Neural progenitor cell (in vitro differentiated cells): ENCODE measurements at regions not wholly inside any gene's neighbourhood (a gene's known extent, or its start where the extent isn't known, plus 50 kb on each side); places are given as distances from the start of the nearest gene placed in this dataset.

ENCODE experiments used
- DNase-seq: peaks from one replicate; pipeline ENCODE4 v3.0.0-alpha.2; 2016; ENCODE audit warnings: low spot score
- H2AFZ ChIP-seq: fragments of 200-600 bp; sonication (generic); replicated peaks from 2 replicates; pipeline ENCODE4 v1.6.1; 2016; ENCODE audit warnings: antibody characterized with exemption
- H3F3A ChIP-seq: fragments of 200-600 bp; sonication (generic); 2 replicates; pipeline ENCODE4 v1.6.1; 2016; ENCODE audit warnings: antibody characterized with exemption, low read depth
- H3K27ac ChIP-seq: fragments of 200-600 bp; sonication (generic); 2 replicates; pipeline ENCODE4 v1.5.1; 2016; ENCODE audit warnings: mild to moderate bottlenecking
- H3K27me3 ChIP-seq: fragments of 200-600 bp; sonication (generic); 2 replicates; pipeline ENCODE4 v1.6.1; 2016; ENCODE audit warnings: mild to moderate bottlenecking, moderate library complexity
- H3K36me3 ChIP-seq: fragments of 200-600 bp; sonication (generic); 2 replicates; pipeline ENCODE4 v1.5.1; 2016
- H3K4me1 ChIP-seq: fragments of 200-600 bp; sonication (generic); 2 replicates; pipeline ENCODE4 v1.6.1; 2016; ENCODE audit warnings: mixed run types
- H3K4me2 ChIP-seq: fragments of 200-600 bp; sonication (generic); 2 replicates; pipeline ENCODE4 v1.6.1; 2016
- H3K4me3 ChIP-seq: fragments of 200-600 bp; sonication (generic); 2 replicates; pipeline ENCODE4 v1.5.1; 2016
- H3K79me2 ChIP-seq: fragments of 200-600 bp; sonication (generic); 2 replicates; pipeline ENCODE4 v1.6.1; 2016; ENCODE audit warnings: low read depth
- H3K9ac ChIP-seq: fragments of 200-600 bp; sonication (generic); 2 replicates; pipeline ENCODE4 v1.6.1; 2016
- H3K9me3 ChIP-seq: fragments of 200-600 bp; sonication (generic); 2 replicates; pipeline ENCODE4 v1.5.1; 2016; ENCODE audit warnings: low read depth
- H4K20me1 ChIP-seq: fragments of 200-600 bp; sonication (generic); 2 replicates; pipeline ENCODE4 v1.6.1; 2016; ENCODE audit warnings: low read depth
- H3K27ac Mint-ChIP-seq: 3 replicates; pipeline ENCODE4 v1.8.0; 2021; ENCODE audit warnings: mixed read lengths
- H3K27me3 Mint-ChIP-seq: 2 replicates; pipeline ENCODE4 v1.8.0; 2022; ENCODE audit warnings: low read depth, mild to moderate bottlenecking, inconsistent platforms, moderate library complexity, mixed read lengths; ENCODE audit not compliant: insufficient read depth
- H3K36me3 Mint-ChIP-seq: 3 replicates; pipeline ENCODE4 v1.8.0; 2021; ENCODE audit warnings: mixed read lengths
- H3K4me1 Mint-ChIP-seq: 3 replicates; pipeline ENCODE4 v1.8.0; 2021; ENCODE audit warnings: mixed read lengths
- H3K4me3 Mint-ChIP-seq: 3 replicates; pipeline ENCODE4 v1.8.0; 2021; ENCODE audit warnings: mild to moderate bottlenecking, moderate library complexity, mixed read lengths
- H3K9me3 Mint-ChIP-seq: 3 replicates; pipeline ENCODE4 v1.8.0; 2020; ENCODE audit warnings: mixed read lengths
- EZH2 ChIP-seq: fragments of 200-600 bp; sonication (generic); IDR thresholded peaks from 2 replicates; pipeline ENCODE4 v1.6.1; 2017; ENCODE audit warnings: antibody characterized with exemption, mild to moderate bottlenecking, moderate library complexity
- EZH2phosphoT487 ChIP-seq: fragments of 200-600 bp; sonication (generic); IDR thresholded peaks from 2 replicates; pipeline ENCODE4 v1.6.1; 2017; ENCODE audit warnings: antibody characterized with exemption
- TF ChIP-seq, protein P1 (sequence below): fragments of 200-600 bp; sonication (generic); IDR thresholded peaks from 2 replicates; pipeline ENCODE4 v1.5.1; 2017; ENCODE audit warnings: antibody characterized with exemption, mild to moderate bottlenecking

DNA sequence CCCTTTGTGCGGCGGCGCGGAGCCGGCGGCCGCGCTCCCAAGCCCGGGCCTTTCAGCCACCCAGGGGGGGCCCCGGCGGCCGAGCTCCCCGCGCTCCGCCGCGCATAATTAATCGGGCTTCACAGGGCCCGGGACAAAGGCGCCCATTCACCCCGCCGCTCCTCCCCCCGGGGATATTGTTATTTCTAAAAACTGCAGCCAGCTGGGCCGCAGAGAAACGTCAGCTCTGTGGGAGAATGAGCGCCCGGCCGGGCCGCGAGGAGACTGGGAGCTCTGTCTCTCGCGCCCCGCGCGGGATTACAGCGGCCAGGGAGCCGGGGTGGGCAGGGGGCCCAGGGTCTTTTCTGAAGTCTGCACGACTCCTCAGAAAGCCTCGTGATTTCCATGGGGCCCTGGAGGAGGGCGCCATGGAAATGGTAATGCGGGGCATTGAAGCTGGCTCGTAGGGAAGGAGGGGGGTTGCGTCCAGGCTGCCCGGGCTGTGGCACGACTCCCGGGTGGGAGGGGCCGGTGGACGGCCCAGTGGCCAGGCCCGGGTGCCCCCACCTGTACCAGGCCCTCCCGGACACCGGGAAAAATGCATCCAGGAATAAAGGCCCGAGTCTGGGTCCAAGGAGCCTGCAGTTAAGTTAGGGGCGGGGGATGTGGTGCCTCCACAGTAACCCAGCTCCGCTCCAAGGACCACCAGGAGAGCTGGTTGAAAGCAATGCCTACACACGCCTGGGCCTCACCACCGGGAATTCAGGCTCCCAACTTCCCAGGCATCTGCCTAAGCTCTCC, 125.3 kb downstream of the ZFP36L2 start:
- peaks cover 17% of the 10 kb centered on the region for H3K27me3 Mint-ChIP-seq
- H3K9me3 Mint-ChIP-seq, result peaks cover 32% of the 10 kb centered on the region
- no peaks in the 10 kb centered on the region for H3K9me3 ChIP-seq
- peak overlapping the region; percentile 97 for H3K27ac ChIP-seq
- peak overlapping the region; percentile 78 for H3K4me3 Mint-ChIP-seq
- H4K20me1 ChIP-seq, result no peaks in the 10 kb centered on the region
- H3K4me1 Mint-ChIP-seq, result peaks cover 49% of the 10 kb centered on the region
- H3K9ac ChIP-seq, result no peak overlapping the region
- H3F3A ChIP-seq, result peaks cover 47% of the 10 kb centered on the region
- H3K4me3 ChIP-seq, result peak overlapping the region; percentile 28
- H3K36me3 Mint-ChIP-seq, result peaks cover 12% of the 10 kb centered on the region
- peak overlapping the region; percentile 99 for H3K27ac Mint-ChIP-seq
- peak overlapping the region; percentile 21 for H2AFZ ChIP-seq
- peak; percentile 92 for DNase-seq
- no peaks in the 10 kb centered on the region for H3K79me2 ChIP-seq
- no peaks in the 10 kb centered on the region for H3K27me3 ChIP-seq
- no peak for TF ChIP-seq EZH2phosphoT487
- TF ChIP-seq, protein P1, sequence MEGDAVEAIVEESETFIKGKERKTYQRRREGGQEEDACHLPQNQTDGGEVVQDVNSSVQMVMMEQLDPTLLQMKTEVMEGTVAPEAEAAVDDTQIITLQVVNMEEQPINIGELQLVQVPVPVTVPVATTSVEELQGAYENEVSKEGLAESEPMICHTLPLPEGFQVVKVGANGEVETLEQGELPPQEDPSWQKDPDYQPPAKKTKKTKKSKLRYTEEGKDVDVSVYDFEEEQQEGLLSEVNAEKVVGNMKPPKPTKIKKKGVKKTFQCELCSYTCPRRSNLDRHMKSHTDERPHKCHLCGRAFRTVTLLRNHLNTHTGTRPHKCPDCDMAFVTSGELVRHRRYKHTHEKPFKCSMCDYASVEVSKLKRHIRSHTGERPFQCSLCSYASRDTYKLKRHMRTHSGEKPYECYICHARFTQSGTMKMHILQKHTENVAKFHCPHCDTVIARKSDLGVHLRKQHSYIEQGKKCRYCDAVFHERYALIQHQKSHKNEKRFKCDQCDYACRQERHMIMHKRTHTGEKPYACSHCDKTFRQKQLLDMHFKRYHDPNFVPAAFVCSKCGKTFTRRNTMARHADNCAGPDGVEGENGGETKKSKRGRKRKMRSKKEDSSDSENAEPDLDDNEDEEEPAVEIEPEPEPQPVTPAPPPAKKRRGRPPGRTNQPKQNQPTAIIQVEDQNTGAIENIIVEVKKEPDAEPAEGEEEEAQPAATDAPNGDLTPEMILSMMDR, result no peak
- TF ChIP-seq EZH2, result no peak
- peak overlapping the region; percentile 68 for H3K4me2 ChIP-seq
- peaks cover 40% of the 10 kb centered on the region for H3K4me1 ChIP-seq
- no peaks in the 10 kb centered on the region for H3K36me3 ChIP-seq

DNA sequence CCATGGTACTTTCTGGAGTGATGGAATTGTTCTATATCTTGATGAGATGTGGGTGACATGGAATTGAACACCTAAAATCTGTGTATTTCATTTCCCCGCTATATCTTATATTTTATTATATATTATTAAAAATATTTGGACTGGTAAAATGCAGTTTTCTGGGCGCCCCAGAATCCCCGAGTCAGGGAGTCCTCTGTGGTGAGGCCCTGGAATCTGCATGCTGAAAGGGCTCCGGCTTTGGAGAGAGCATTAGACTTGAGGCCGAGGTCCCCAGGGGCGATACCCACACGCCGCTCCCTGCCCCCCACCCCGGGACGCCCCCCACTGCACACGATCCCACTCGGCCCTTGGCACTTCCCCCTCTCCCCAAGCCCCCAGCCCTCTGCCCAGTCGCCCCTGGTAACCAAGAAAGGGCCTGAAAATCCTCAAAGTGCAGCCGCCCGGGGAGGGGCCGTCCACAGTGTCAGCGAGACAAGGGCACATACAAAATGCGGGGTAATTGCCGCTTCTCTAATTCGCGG, 126.0 kb downstream of the ZFP36L2 start:
- Histone ChIP-seq H3K4me2 (peak overlapping the region; percentile 68), H2AFZ (peak overlapping the region; percentile 21), H3K4me1 (peaks cover 34% of the 10 kb centered on the region)

DNA sequence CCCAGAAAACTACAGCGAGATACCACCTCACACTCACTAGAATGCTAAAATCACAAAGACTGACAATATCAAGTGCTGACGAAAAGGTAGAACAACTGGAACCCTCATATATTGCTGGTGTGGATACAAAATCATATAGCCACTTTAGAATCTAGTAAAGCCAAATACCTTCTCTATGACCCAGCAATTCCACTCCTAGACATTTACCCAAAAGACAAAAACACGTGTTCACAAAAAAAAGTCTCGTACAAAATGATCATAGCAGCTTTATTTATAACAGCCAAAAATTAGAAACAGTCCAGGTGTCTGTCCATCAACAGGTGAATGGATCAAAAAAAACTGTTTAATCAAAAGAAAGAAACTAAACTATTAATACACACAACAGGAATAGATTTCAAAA, 126.6 kb downstream of the ZFP36L2 start:
- peak overlapping the region; percentile 50 for H3K4me3 Mint-ChIP-seq

More for the DNA sequence above, 126.0 kb downstream of the ZFP36L2 start:
- H3K4me3 ChIP-seq, result peak overlapping the region; percentile 28
- H3K9ac ChIP-seq, result no peak overlapping the region
- peak overlapping the region; percentile 67 for H3K27ac Mint-ChIP-seq
- H4K20me1 ChIP-seq, result no peaks in the 10 kb centered on the region
- H3K36me3 Mint-ChIP-seq, result peaks cover 12% of the 10 kb centered on the region
- no peaks in the 10 kb centered on the region for H3K79me2 ChIP-seq
- H3K4me1 Mint-ChIP-seq, result peaks cover 43% of the 10 kb centered on the region
- no peaks in the 10 kb centered on the region for H3K36me3 ChIP-seq
- peaks cover 17% of the 10 kb centered on the region for H3K27me3 Mint-ChIP-seq
- H3K27me3 ChIP-seq, result no peaks in the 10 kb centered on the region
- TF ChIP-seq EZH2, result no peak
- TF ChIP-seq, protein P1, result no peak
- no peak for TF ChIP-seq EZH2phosphoT487
- H3K9me3 ChIP-seq, result no peaks in the 10 kb centered on the region
- H3F3A ChIP-seq, result peaks cover 43% of the 10 kb centered on the region
- peak overlapping the region; percentile 50 for H3K4me3 Mint-ChIP-seq
- no peak for DNase-seq
- peaks cover 32% of the 10 kb centered on the region for H3K9me3 Mint-ChIP-seq
- peak overlapping the region; percentile 97 for H3K27ac ChIP-seq

More for the DNA sequence above, 126.6 kb downstream of the ZFP36L2 start:
- H3K9ac ChIP-seq, result no peak overlapping the region
- H4K20me1 ChIP-seq, result no peaks in the 10 kb centered on the region
- H3K4me3 ChIP-seq, result no peak overlapping the region
- peaks cover 43% of the 10 kb centered on the region for H3F3A ChIP-seq
- H3K36me3 Mint-ChIP-seq, result peaks cover 12% of the 10 kb centered on the region
- peaks cover 31% of the 10 kb centered on the region for H3K4me1 ChIP-seq
- no peak overlapping the region for H2AFZ ChIP-seq
- H3K27ac Mint-ChIP-seq, result peak overlapping the region; percentile 67
- no peaks in the 10 kb centered on the region for H3K27me3 ChIP-seq
- DNase-seq, result no peak
- H3K4me1 Mint-ChIP-seq, result peaks cover 43% of the 10 kb centered on the region
- TF ChIP-seq EZH2 (no peak), EZH2phosphoT487 (no peak)
- TF ChIP-seq, protein P1, result no peak
- no peaks in the 10 kb centered on the region for H3K79me2 ChIP-seq
- H3K27me3 Mint-ChIP-seq, result peaks cover 17% of the 10 kb centered on the region
- no peaks in the 10 kb centered on the region for H3K36me3 ChIP-seq
- peak overlapping the region; percentile 68 for H3K4me2 ChIP-seq
- no peaks in the 10 kb centered on the region for H3K9me3 ChIP-seq
- H3K9me3 Mint-ChIP-seq, result peaks cover 36% of the 10 kb centered on the region
- H3K27ac ChIP-seq, result no peak overlapping the region
